H7 (cell line): ENCODE measurements at regions not wholly inside any gene's neighbourhood (a gene's known extent, or its start where the extent isn't known, plus 50 kb on each side); places are given as distances from the start of the nearest gene placed in this dataset.

Experiments
- DNase-seq: peaks from one replicate; pipeline ENCODE4 v3.0.0; 2012
- H3K27me3 ChIP-seq: 2 replicates; pipeline ENCODE4 v1.6.0; 2011; ENCODE audit warnings: mild to moderate bottlenecking, low read length; ENCODE audit not compliant: control insufficient read depth, insufficient read depth
- H3K36me3 ChIP-seq: replicated peaks from 2 replicates; pipeline ENCODE4 v1.5.1; 2011; ENCODE audit warnings: low read length; ENCODE audit not compliant: control insufficient read depth, insufficient read depth
- H3K4me3 ChIP-seq: 2 replicates; pipeline ENCODE4 v1.5.1; 2011; ENCODE audit warnings: low read depth, mild to moderate bottlenecking, control low read depth, low read length, moderate library complexity; ENCODE audit not compliant: insufficient read depth

DNA sequence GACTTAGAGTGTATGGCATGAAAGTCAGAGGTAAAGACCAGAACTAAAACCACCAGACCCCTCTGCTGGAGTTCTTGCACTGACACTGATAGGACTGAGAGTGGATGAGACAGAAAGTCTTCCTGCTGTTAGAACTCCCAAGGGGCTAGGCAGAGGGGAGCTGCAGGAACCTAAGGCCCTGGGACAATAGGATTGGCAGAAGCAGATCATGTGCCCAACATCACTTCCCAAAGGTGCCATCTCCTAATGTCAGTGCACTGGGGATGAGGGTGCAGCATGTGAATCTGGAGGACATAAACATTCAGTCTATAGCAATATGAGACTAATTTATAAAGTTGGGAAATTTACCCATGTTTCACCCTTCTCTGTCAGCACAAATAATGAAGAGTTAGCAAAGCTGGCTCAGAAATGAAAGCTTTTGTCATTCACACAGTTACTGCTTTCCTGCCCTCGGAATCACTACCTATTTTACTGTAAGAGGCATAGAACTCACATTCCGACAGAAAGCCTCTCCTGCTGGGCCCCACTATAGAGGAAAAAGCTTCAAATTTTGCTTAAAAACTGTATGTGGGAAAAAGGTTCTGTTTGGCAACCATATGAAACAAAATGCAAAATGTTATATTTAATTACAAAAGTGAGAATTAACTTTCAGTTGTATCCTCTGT, 49.9 kb upstream of the SSX2IP start:
- Histone ChIP-seq H3K27me3 (no peaks in the 10 kb centered on the region; the same call in 1 of the 2 replicates), H3K36me3 (no peaks in the 10 kb centered on the region)
- DNase-seq, result no peak

More for the DNA sequence above, 49.9 kb upstream of the SSX2IP start:
- no peak overlapping the region for H3K4me3 ChIP-seq
